ENCODE measurements at regions not wholly inside any gene's neighbourhood (a gene's known extent, or its start where the extent isn't known, plus 50 kb on each side); places are given as distances from the start of the nearest gene placed in this dataset.
"Not testable (repeated sequence)": the region's sequence is repeated elsewhere in the genome, so short reads cannot be mapped to it uniquely, and the experiment has no call there.

GRCh38 chr4:37771771-37772170 lies 54.7 kb upstream of the PGM2 start:
- no peak for DNase-seq

GRCh38 chr4:37770016-37770415 lies 56.5 kb upstream of the PGM2 start:
- DNase-seq = no peak

GRCh38 chr4:37769391-37769989 lies 57.0 kb upstream of the PGM2 start:
- DNase-seq = no peak

- DNase-seq = peak; percentile 55 to 71
Observed at GRCh38 chr4:37767546-37767945, 58.9 kb upstream of the PGM2 start.

GRCh38 chr4:37767019-37767418 lies 59.5 kb upstream of the PGM2 start:
- no peak for DNase-seq

- DNase-seq = no peak
Observed at GRCh38 chr4:37765741-37766140, 60.7 kb upstream of the PGM2 start.

- DNase-seq = no peak
Observed at GRCh38 chr4:37763831-37764230, 62.7 kb upstream of the PGM2 start.

- no peak for DNase-seq
Observed at GRCh38 chr4:37762991-37763368, 63.5 kb upstream of the PGM2 start.

- peak; percentile 36 to 38 for DNase-seq
Observed at GRCh38 chr4:37762294-37762990, 64.0 kb upstream of the PGM2 start.

GRCh38 chr4:37760840-37761239 lies 65.6 kb upstream of the PGM2 start:
- peak in 1 of 2 experiments; percentile 18 for DNase-seq

GRCh38 chr4:37759833-37760232 lies 66.7 kb upstream of the PGM2 start:
- DNase-seq = no peak

- DNase-seq = peak; percentile 89 to 92
Observed at GRCh38 chr4:37758226-37758625, 68.3 kb upstream of the PGM2 start.

- peak; percentile 75 to 77 for DNase-seq
Observed at GRCh38 chr4:37757761-37758160, 68.7 kb upstream of the PGM2 start.

- no peak for DNase-seq
Observed at GRCh38 chr4:37757121-37757520, 69.4 kb upstream of the PGM2 start.

- peak; percentile 79 to 83 for DNase-seq
Observed at GRCh38 chr4:37754410-37755185, 68.4 kb upstream of the RELL1 start.

GRCh38 chr4:37749398-37749988 lies 63.3 kb upstream of the RELL1 start:
- peak; percentile 63 to 67 for DNase-seq

GRCh38 chr4:37748485-37748884 lies 62.3 kb upstream of the RELL1 start:
- DNase-seq = peak; percentile 96 to 98

- DNase-seq = peak; percentile 58 to 63
Observed at GRCh38 chr4:37747772-37748330, 61.7 kb upstream of the RELL1 start.

GRCh38 chr4:37746852-37747251 lies 60.7 kb upstream of the RELL1 start:
- DNase-seq = not testable (repeated sequence)

GRCh38 chr4:37745946-37746345 lies 59.8 kb upstream of the RELL1 start:
- no peak for DNase-seq

GRCh38 chr4:37742149-37742548 lies 56.0 kb upstream of the RELL1 start:
- DNase-seq = no peak

GRCh38 chr4:37741564-37741963 lies 55.4 kb upstream of the RELL1 start:
- no peak for DNase-seq

- DNase-seq = no peak
Observed at GRCh38 chr4:37740546-37740945, 54.4 kb upstream of the RELL1 start.

Measured in Kasumi-1 (cell line).